Mesenchymal stem cell (in vitro differentiated cells and primary cell): ENCODE measurements at regions not wholly inside any gene's neighbourhood (a gene's known extent, or its start where the extent isn't known, plus 50 kb on each side); places are given as distances from the start of the nearest gene placed in this dataset.

Experiments used
- DNase-seq: peaks from one replicate; pipeline ENCODE4 v3.0.0-alpha.2; 2013
- H2AFZ ChIP-seq: one replicate; pipeline ENCODE4 v1.6.1; 2013; ENCODE audit warnings: low read depth, mild to moderate bottlenecking, control low read depth, inconsistent platforms, low read length, moderate library complexity
- H2AK5ac ChIP-seq: 2 replicates; pipeline ENCODE4 v1.6.1; 2013; ENCODE audit warnings: low read length, moderate library complexity, mild to moderate bottlenecking, inconsistent platforms; ENCODE audit not compliant: severe bottlenecking
- H2BK120ac ChIP-seq: one replicate; pipeline ENCODE4 v1.6.1; 2013; ENCODE audit warnings: low read depth, mild to moderate bottlenecking, inconsistent platforms, low read length, moderate library complexity
- H2BK12ac ChIP-seq, 2 experiments: one replicate each; pipeline ENCODE4 v1.6.1; 2013; ENCODE audit warnings: inconsistent platforms in 2 of 2, low read length in 2 of 2, mild to moderate bottlenecking in 2 of 2, moderate library complexity in 2 of 2, control low read depth in 1 of 2
- H2BK15ac ChIP-seq: one replicate; pipeline ENCODE4 v1.6.1; 2013; ENCODE audit warnings: mild to moderate bottlenecking, low read depth, inconsistent platforms; ENCODE audit not compliant: poor library complexity, severe bottlenecking
- H2BK5ac ChIP-seq: 2 replicates; pipeline ENCODE4 v1.6.1; 2013; ENCODE audit warnings: low read depth, mild to moderate bottlenecking, low read length, control low read depth, inconsistent platforms; ENCODE audit not compliant: poor library complexity, severe bottlenecking
- H3K14ac ChIP-seq, 2 experiments: one replicate each; pipeline ENCODE4 v1.6.1; 2013; ENCODE audit warnings: inconsistent platforms in 2 of 2, low read length in 2 of 2, control low read depth in 1 of 2, mild to moderate bottlenecking in 1 of 2, moderate library complexity in 1 of 2
- H3K18ac ChIP-seq, 2 experiments: one replicate each; pipeline ENCODE4 v1.6.1; 2013; ENCODE audit warnings: inconsistent platforms in 2 of 2, low read length in 2 of 2, control low read depth in 1 of 2, low read depth in 1 of 2, mild to moderate bottlenecking in 1 of 2
- H3K23ac ChIP-seq, 2 experiments: one replicate each; pipeline ENCODE4 v1.6.1; 2013; ENCODE audit warnings: inconsistent platforms in 2 of 2, low read length in 2 of 2, mild to moderate bottlenecking in 2 of 2, moderate library complexity in 2 of 2, control low read depth in 1 of 2
- H3K27ac ChIP-seq: 2 replicates; pipeline ENCODE4 v1.5.1; 2013; ENCODE audit warnings: mild to moderate bottlenecking, moderate library complexity, low read length, control low read depth, inconsistent platforms; ENCODE audit not compliant: poor library complexity, severe bottlenecking
- H3K27me3 ChIP-seq, 2 experiments: 2 replicates each; pipeline versions ENCODE4 v1.6.1 to v1.7.0; 2013; ENCODE audit warnings: low read length in 2 of 2, mild to moderate bottlenecking in 2 of 2, moderate library complexity in 2 of 2, control low read depth in 1 of 2, inconsistent platforms in 1 of 2; ENCODE audit not compliant: control insufficient read depth in 1 of 2, insufficient read depth in 1 of 2
- H3K36me3 ChIP-seq, 2 experiments: 2 replicates each; pipeline versions ENCODE4 v1.6.1 to v1.7.0; 2013; ENCODE audit warnings: low read length in 2 of 2, control low read depth in 1 of 2, inconsistent platforms in 1 of 2, low read depth in 1 of 2, mild to moderate bottlenecking in 1 of 2; ENCODE audit not compliant: insufficient read depth in 2 of 2, control insufficient read depth in 1 of 2
- H3K4ac ChIP-seq, 2 experiments: one replicate each; pipeline ENCODE4 v1.6.1; 2013; ENCODE audit warnings: inconsistent platforms in 2 of 2, low read length in 2 of 2, mild to moderate bottlenecking in 2 of 2, moderate library complexity in 2 of 2, control low read depth in 1 of 2, low read depth in 1 of 2
- H3K4me1 ChIP-seq: 2 replicates; pipeline ENCODE4 v1.6.1; 2013; ENCODE audit warnings: low read depth, low read length, control low read depth; ENCODE audit not compliant: control insufficient read depth, insufficient read depth
- H3K4me2 ChIP-seq: 2 replicates; pipeline ENCODE4 v1.6.1; 2013; ENCODE audit warnings: low read length, mild to moderate bottlenecking, inconsistent platforms; ENCODE audit not compliant: poor library complexity, severe bottlenecking
- H3K4me3 ChIP-seq, 2 experiments: 2 replicates each; pipeline versions ENCODE4 v1.5.1 to v1.7.0; 2013; ENCODE audit warnings: low read length in 2 of 2, mild to moderate bottlenecking in 2 of 2, control low read depth in 1 of 2, low read depth in 1 of 2; ENCODE audit not compliant: insufficient read depth in 1 of 2
- H3K79me1 ChIP-seq: replicated peaks from 2 replicates; pipeline ENCODE4 v1.6.1; 2013; ENCODE audit warnings: mild to moderate bottlenecking, control low read depth, low read length, inconsistent platforms; ENCODE audit not compliant: poor library complexity, severe bottlenecking
- H3K9ac ChIP-seq: 2 replicates; pipeline ENCODE4 v1.7.0; 2013; ENCODE audit warnings: mild to moderate bottlenecking, low read length, moderate library complexity
- H3K9me3 ChIP-seq: 2 replicates; pipeline ENCODE4 v1.7.0; 2013; ENCODE audit warnings: mild to moderate bottlenecking, low read length; ENCODE audit not compliant: control insufficient read depth
- H4K8ac ChIP-seq: one replicate; pipeline ENCODE4 v1.6.1; 2013; ENCODE audit warnings: inconsistent platforms, mild to moderate bottlenecking, low read length, moderate library complexity
- H4K91ac ChIP-seq: one replicate; pipeline ENCODE4 v1.6.1; 2013; ENCODE audit warnings: mild to moderate bottlenecking, low read length, inconsistent platforms
- WGBS: methylation state at CpG from one replicate; pipeline ENCODE4 v1.1.7; 2013; ENCODE audit warnings: mixed read lengths; 5-methylcytosine and 5-hydroxymethylcytosine counted together

DNA sequence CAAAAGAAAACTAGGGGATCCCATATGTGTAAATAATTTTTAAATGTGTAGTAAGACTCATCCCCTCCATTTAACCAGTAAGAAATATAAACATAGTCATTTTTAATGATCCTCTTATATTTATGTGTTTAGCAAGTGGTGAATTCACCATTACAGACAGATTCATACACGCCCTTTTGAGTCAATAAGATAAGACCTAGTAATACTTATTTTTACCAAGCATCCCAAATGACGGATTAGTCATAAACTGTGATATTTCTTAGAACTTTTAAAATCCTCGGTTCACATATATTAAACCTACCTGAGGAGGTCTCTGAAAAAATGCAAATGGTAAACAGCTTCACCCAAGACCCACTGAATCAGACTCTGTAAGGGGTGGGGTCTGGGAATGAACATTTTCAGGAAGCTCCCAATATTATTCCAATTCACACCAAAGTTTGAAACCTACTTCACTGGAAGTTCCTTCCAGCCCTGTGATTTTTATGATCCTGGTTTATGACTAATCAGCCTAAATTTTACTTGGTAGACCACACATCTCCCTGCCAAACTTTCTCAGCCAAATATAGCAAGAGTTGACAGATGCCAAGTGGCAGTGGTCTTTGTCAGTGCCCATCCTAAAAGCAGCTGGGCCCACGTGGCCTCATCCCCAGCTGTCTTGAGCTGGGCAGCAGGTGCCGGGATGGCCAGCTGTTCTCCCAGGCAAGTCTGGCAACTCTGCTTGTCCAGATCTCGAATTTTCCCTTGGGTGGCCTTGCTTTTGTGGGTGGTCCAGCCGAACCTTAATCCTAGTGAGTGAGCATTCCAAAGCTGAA is 559.0 kb upstream of the RGMB start:
- Histone ChIP-seq H2BK12ac (no peak overlapping the region), H3K4ac (no peak overlapping the region), H3K14ac (no peak overlapping the region), H3K9me3 (no peaks in the 10 kb centered on the region), H2AK5ac (no peak overlapping the region), H3K79me1 (no peaks in the 10 kb centered on the region), H3K9ac (no peak overlapping the region), H4K91ac (no peak overlapping the region), H3K18ac (no peak overlapping the region), H3K27ac (peak overlapping the region; percentile 17), H3K4me2 (no peak overlapping the region), H3K4me3 (no peak overlapping the region), H3K23ac (no peak overlapping the region), H2BK120ac (no peak overlapping the region), H2BK15ac (no peak overlapping the region), H4K8ac (no peak overlapping the region), H2AFZ (no peak overlapping the region), H2BK5ac (no peak overlapping the region), H3K4me1 (peaks cover 3% of the 10 kb centered on the region), H3K36me3 (no peaks in the 10 kb centered on the region), H3K27me3 (no peaks in the 10 kb centered on the region)
- no peak for DNase-seq
- WGBS, result 91% methylated on average over 6 of the region's 7 CpGs

DNA sequence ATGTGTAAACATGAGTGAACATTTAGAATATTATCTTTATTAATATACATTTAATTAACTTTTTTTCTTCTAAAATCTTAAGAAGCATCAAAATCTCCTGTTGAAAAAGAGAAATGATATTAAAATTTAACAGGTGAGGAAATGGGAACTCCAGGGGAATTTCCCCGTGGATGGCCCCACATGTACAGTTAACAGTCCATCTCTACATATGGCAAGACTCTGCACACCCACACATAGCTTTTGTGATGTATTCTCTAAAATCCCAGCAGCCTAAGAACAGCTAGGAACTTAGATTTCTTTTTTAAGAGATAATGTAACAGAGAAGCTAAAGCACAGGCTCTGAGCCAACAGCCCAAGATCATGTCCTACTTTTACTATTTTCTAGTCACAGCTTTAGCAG is 556.3 kb upstream of the RGMB start:
- H2AK5ac ChIP-seq, result no peak overlapping the region
- no peak overlapping the region for H2BK120ac ChIP-seq
- no peaks in the 10 kb centered on the region for H3K36me3 ChIP-seq
- no peak overlapping the region for H2BK12ac ChIP-seq
- no peak overlapping the region for H3K9ac ChIP-seq
- no peak overlapping the region for H3K27ac ChIP-seq
- DNase-seq, result no peak
- 80% methylated on average over 1 of the region's 1 CpG for WGBS
- H3K23ac ChIP-seq, result no peak overlapping the region
- H3K18ac ChIP-seq, result no peak overlapping the region
- no peak overlapping the region for H3K4me3 ChIP-seq
- H3K4me1 ChIP-seq, result peaks cover 3% of the 10 kb centered on the region
- H3K14ac ChIP-seq, result no peak overlapping the region
- no peak overlapping the region for H3K4ac ChIP-seq
- H2BK15ac ChIP-seq, result no peak overlapping the region
- no peaks in the 10 kb centered on the region for H3K27me3 ChIP-seq
- no peak overlapping the region for H4K8ac ChIP-seq
- no peak overlapping the region for H4K91ac ChIP-seq
- no peak overlapping the region for H2BK5ac ChIP-seq
- H3K9me3 ChIP-seq, result no peaks in the 10 kb centered on the region
- H2AFZ ChIP-seq, result no peak overlapping the region
- no peak overlapping the region for H3K4me2 ChIP-seq
- H3K79me1 ChIP-seq, result no peaks in the 10 kb centered on the region

DNA sequence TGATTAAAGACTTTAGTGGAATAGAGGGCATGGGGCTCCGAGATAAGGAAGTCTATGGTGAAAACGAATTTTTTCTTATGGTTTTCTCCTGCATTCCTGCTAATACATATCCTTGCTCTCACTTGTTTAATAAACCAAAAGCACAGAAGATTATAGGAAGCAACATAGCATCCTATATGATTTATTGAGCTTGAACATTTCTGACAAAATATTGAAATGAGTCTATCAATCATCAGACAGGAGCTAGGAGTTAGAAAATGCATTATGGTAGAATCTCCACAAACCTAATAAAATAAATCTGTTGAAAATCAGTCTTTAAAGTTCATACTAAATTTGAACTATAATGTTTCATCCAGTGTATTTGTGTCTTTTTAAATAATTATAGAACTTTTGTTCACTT is 554.6 kb upstream of the RGMB start:
- Histone ChIP-seq H2AK5ac (no peak overlapping the region), H3K18ac (no peak overlapping the region), H2BK15ac (no peak overlapping the region), H3K4me1 (peaks cover 3% of the 10 kb centered on the region), H2AFZ (no peak overlapping the region), H3K79me1 (no peaks in the 10 kb centered on the region), H3K14ac (no peak overlapping the region), H3K4me3 (no peak overlapping the region), H2BK5ac (no peak overlapping the region), H3K4ac (no peak overlapping the region), H2BK120ac (no peak overlapping the region), H3K23ac (no peak overlapping the region), H2BK12ac (no peak overlapping the region), H3K9ac (no peak overlapping the region), H3K9me3 (no peaks in the 10 kb centered on the region), H3K36me3 (no peaks in the 10 kb centered on the region), H4K8ac (no peak overlapping the region), H3K27me3 (no peaks in the 10 kb centered on the region), H4K91ac (no peak overlapping the region), H3K4me2 (no peak overlapping the region), H3K27ac (no peak overlapping the region)
- no CpG with 5 or more reads among the region's 2 CpGs for WGBS
- no peak for DNase-seq

DNA sequence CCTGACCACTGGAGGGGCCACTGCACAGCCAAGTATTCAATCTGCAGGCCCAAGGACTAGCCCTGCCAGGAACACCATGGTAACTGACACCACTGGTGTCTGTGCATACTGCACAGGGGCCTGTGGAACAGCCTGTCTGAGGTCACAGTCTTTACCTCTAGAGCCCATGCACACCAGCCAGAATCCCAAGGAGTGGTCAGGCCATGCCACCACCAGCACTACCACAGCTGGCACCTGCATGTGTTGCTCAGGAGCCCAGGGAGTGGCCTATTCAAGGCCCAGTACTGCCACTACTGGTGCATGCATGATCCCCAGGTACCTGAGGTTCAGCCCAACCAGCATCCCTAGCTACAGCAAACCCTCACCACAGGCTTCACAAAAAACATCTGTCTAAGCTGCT is 546.0 kb upstream of the RGMB start:
- Histone ChIP-seq H2BK12ac (no peak overlapping the region), H2BK120ac (no peak overlapping the region), H3K27me3 (no peaks in the 10 kb centered on the region), H3K79me1 (no peaks in the 10 kb centered on the region), H3K14ac (no peak overlapping the region), H3K4ac (no peak overlapping the region), H2BK15ac (no peak overlapping the region), H3K27ac (no peak overlapping the region), H2BK5ac (no peak overlapping the region), H3K18ac (no peak overlapping the region), H2AFZ (no peak overlapping the region), H3K9ac (no peak overlapping the region), H4K91ac (no peak overlapping the region), H3K36me3 (no peaks in the 10 kb centered on the region), H4K8ac (no peak overlapping the region), H3K23ac (no peak overlapping the region), H3K4me3 (no peak overlapping the region), H3K4me2 (no peak overlapping the region), H3K4me1 (no peaks in the 10 kb centered on the region), H2AK5ac (no peak overlapping the region), H3K9me3 (peaks cover 53% of the 10 kb centered on the region)
- no peak for DNase-seq
